ENCODE measurements at regions not wholly inside any gene's neighbourhood (a gene's known extent, or its start where the extent isn't known, plus 50 kb on each side); places are given as distances from the start of the nearest gene placed in this dataset.

- DNase-seq (ENCODE audit: low read depth in 2 of 2, low spot score in 1 of 2): no peak
Observed at GRCh38 chr5:152337484-152337883, 67.6 kb downstream of the NMUR2 start.

DNA sequence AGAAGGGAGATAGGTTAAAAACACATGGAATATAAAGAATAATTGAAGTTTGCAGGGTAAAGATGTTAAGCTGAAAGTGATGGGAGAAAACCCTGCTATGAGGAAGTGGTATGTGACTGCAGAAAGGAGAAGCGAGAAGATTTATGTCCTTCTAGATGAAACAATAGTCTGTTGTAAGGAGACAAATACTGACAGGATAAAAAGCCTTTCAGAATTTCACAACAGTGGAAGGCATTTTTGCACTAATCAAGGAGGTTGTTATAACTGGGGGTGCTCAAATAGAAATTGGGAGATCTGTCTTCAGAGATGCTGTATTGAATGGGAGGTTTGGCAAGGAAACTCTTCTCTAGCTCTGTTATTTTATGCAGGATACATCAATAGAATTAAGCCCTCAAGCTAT lies 69.6 kb downstream of the NMUR2 start:
- no peak for DNase-seq (ENCODE audit: low read depth in 2 of 2, low spot score in 1 of 2)

DNA sequence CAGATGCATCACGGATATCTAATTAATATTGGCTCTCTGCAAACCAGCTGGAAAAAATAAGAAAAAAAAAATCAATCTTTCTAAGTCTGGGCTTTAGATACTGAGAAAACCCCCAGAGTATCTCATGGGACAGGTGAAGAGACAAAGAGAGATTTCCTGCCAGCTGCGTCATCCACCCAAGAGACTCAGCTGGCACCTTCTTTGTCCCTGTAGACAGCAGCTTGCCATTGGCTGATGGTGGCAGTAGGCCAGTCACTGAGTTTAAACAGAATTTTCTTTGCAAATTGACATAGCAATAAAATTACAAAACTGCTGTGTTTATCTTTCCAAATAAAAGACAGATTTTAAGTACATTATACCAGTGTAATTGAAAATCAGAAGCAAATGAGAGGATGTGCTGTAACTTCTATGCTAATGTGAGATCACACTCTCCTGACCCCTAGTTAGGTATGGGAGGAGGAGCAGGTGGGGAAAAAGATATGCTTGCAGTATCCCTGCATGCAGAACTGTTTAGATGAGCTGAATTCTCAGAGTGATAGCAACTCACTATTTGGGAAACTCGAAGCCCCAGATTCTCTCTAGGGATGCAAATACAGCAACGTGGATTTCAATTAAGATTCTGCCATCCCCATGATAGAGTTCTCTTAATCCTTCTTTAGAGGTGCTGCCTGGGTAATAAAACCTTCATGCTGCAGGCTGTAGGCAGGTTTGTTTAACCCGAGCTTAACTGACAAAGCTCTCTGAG lies 72.2 kb downstream of the NMUR2 start:
- no peak for DNase-seq (ENCODE audit: low read depth in 2 of 2, low spot score in 1 of 2)

- no peak for DNase-seq (ENCODE audit: low read depth in 2 of 2, low spot score in 1 of 2)
Observed at GRCh38 chr5:152331718-152332117, 73.4 kb downstream of the NMUR2 start.

DNA sequence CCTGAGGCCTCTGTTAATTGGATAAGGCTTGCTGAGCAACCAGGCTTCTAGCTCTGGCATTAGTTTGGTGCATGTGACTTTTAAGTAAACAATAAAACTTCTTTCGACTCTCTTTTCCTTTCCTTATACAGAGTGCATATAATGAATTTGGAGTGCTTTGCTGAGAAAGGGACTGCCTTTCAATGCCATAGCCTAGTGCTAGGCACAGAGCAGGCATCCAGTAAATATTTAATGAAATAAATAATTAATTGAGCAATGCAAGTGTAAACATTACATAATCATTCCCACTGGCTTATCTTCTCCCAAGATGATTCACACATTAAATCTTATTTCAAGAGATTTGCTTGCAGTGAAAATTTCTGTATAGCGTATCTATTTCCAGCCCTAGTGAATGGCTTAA lies 74.1 kb downstream of the NMUR2 start:
- DNase-seq (ENCODE audit: low read depth in 2 of 2, low spot score in 1 of 2): no peak

DNA sequence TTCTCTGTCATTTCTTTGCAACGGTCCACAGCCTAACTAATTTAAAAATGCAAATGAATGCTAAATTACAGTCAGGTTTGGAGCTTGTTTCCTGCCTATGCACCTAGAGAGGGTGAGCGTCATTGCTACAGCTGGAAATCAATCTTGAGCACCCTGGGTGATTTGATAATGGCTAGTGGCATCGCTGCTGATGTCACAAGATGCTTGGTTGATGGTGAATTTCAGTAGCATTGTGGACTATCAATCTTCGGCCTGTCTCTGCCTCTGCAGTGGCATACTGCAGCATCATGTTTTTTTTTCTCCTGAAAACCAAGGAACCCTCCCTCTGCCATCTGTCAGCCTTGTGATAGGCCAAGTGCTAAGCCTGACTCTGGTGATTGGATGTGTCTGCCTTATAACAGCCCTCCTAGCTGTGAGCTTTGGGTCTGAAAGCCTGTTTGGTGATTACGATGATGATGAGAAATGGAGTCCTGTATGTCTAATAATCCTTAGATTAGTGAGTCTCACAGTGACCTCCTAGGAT lies 75.3 kb downstream of the NMUR2 start:
- no peak for DNase-seq (ENCODE audit: low read depth in 2 of 2, low spot score in 1 of 2)

GRCh38 chr5:152329207-152329606 lies 75.9 kb downstream of the NMUR2 start:
- DNase-seq (ENCODE audit: low read depth in 2 of 2, low spot score in 1 of 2): no peak

DNA sequence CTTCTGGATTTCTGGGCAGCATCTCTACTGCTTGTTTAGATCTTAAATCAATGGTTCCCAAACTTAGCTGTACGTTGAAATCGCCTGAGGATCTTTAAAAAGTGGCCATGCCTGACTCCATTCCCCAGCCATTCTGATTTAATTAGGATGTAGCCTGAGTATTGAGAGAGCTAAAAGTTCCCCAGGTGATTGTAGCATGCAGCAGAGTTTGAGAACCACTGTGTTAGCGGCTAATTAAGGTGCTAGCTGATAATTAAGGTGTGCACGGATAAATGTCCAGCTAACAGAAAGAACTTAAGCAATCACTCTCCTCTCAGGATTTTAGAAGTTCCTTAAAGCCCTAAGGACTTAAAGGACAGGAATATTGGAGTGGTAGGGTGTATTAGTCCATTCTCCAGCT lies 89.1 kb downstream of the NMUR2 start:
- no peak for DNase-seq (ENCODE audit: low read depth in 2 of 2, low spot score in 1 of 2)

GRCh38 chr5:152314196-152314829 lies 90.8 kb downstream of the NMUR2 start:
- no peak for DNase-seq (ENCODE audit: low read depth in 2 of 2, low spot score in 1 of 2)

DNA sequence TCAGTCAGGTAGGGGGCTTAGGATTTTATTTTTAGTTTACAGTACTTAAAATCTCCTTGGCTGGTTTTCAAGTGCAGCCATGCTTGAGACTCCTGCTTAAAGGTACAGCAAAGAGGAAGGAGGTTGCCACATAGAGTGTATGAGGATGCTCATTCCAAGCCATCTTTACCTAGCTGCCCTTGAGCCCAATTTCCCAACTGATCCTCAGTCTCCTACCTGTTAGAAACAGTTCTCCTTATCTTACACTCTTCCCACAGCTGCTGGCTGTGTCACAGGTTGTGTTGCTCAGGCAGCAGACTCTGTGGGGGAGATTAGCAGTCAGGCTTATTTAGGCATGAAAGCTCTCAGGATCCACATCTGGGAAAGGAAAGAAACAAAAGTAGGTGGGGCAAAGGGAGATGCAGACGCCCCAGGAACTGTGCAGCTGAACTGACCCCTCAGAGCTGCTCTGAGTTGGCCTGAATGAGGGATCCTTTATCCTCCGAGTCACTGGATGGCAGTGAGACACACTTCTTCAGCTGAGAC lies 95.1 kb downstream of the NMUR2 start:
- no peak for DNase-seq (ENCODE audit: low read depth in 2 of 2, low spot score in 1 of 2)

GRCh38 chr5:152306386-152306785 lies 98.7 kb downstream of the NMUR2 start:
- DNase-seq (ENCODE audit: low read depth in 2 of 2, low spot score in 1 of 2): no peak

GRCh38 chr5:152305525-152305924 lies 99.6 kb downstream of the NMUR2 start:
- DNase-seq (ENCODE audit: low read depth in 2 of 2, low spot score in 1 of 2): no peak

GRCh38 chr5:152303841-152304240 lies 101.2 kb downstream of the NMUR2 start:
- DNase-seq (ENCODE audit: low read depth in 2 of 2, low spot score in 1 of 2): no peak

DNA sequence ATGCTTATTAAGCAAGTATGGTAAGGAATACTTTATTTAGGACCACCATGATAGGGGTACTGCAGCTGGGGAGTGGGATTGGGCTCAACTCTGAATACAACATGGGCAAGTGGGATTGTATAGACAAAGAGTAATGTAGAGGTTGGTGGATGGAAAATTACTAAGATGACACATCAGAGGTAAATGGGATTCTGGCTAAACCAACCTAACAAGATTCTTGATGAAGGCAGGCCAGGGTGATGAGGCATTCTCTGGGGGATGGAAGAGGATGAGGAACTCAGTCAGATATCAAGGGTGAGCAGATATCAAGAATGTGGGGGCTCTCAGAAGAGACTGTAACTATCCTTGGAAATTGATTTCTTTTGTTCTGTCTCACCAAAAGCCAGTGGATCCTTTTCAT lies 107.2 kb downstream of the NMUR2 start:
- no peak for DNase-seq (ENCODE audit: low read depth in 2 of 2, low spot score in 1 of 2)

GRCh38 chr5:152293189-152293588 lies 111.9 kb downstream of the NMUR2 start:
- no peak for DNase-seq (ENCODE audit: low read depth in 2 of 2, low spot score in 1 of 2)

GRCh38 chr5:152290181-152290580 lies 114.9 kb downstream of the NMUR2 start:
- no peak for DNase-seq (ENCODE audit: low read depth in 2 of 2, low spot score in 1 of 2)

DNA sequence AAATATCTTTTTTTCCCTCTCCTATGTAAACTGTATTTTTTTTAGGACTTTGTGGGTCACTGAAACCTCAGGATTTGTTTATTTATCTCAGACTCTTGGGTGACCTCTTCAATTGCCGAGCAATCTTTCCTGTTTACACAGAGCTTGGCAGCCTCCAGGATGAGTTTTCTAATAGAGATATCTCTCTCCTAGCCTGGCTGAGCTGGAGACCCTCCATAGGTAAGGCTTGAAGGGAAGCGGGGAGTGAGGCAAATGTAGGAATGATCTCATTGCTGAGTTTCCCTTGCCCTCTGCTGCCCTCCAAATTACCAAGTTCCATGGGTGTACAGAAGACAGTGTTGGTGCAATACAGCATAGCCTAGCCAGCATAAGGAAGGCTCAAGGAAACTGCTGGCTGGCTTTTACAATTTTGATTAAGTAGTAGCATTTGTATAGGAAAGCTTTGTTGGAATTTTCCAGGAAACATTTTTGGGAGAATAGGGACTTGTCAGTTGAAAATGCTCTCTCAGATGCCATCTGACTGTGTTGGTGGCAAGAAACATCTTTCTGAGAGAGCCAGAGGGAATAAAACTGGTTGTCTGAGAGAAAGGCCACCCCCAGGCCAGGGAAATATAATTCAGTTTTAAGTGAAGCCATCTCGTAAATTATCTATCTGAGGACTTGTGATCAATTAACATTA lies 116.0 kb downstream of the NMUR2 start:
- no peak for DNase-seq (ENCODE audit: low read depth in 2 of 2, low spot score in 1 of 2)

DNA sequence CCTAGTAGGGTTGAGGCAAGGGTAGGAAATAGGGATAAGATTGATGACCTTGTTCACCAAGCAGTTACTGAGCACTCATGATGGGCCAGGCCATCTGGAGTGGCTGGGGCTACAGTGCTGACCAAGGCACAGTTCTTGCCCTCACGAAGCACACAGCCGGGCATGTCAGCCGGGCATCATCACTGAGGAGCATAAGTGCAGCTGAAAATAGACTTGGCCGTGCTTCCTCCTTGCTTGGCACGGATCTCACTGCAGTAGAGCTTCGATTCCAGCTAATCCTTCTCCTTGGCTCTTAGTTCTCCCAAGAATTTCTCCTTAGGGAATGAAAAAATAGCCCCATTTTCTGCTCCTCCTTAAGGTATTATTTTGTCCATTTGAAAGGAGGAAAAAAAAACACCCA lies 116.6 kb downstream of the NMUR2 start:
- no peak for DNase-seq (ENCODE audit: low read depth in 2 of 2, low spot score in 1 of 2)

- no peak for DNase-seq (ENCODE audit: low read depth in 2 of 2, low spot score in 1 of 2)
Observed at GRCh38 chr5:152285764-152286163, 119.3 kb downstream of the NMUR2 start.

DNA sequence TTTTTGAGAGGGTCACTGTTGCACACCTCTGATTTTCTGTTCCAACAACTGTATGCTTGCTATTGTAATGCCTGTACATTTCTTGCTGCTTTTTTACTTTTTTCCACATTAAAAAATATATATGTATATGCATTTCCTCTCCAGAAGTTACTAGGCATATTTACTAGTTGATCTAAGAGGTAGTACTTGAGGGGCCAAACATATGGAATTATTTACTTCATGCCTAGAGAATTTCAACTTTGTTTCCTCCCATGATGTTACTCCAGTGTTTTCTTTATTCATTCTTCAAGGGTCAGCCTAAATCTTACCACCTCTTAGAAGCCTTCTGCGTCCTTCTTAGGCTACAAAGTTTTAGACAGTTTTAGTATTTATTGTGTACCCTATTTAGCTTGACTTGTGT lies 122.7 kb downstream of the NMUR2 start:
- no peak for DNase-seq (ENCODE audit: low read depth in 2 of 2, low spot score in 1 of 2)

- no peak for DNase-seq (ENCODE audit: low read depth in 2 of 2, low spot score in 1 of 2)
Observed at GRCh38 chr5:152277936-152278335, 127.1 kb downstream of the NMUR2 start.

DNA sequence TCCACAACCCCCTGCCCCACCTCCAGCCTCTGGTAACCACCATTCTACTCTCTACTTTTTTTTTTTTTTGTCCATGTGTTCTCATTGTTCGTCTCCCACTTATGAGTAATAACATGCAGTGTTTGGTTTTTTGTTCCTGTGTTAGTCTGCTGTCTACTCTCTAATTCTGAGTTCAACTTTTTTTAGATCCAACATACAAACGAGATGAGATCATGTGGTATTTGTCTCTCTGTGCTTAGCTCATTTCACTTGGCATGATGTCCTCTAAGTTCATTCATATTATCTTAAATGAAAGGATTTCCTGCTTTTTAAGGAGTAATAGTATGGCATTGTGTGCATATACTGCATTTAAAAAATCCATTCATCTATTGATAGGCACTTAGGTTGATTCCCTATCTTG lies 130.9 kb downstream of the NMUR2 start:
- no peak for DNase-seq (ENCODE audit: low read depth in 2 of 2, low spot score in 1 of 2)
